HepG2 (cell line): ENCODE measurements at regions not wholly inside any gene's neighbourhood (a gene's known extent, or its start where the extent isn't known, plus 50 kb on each side); places are given as distances from the start of the nearest gene placed in this dataset.

Experiments used
- ATAC-seq: fragments of 200-7000 bp; cut with Tn5 transposase; 3 replicates; pipeline ENCODE4 v1.9.1; 2020; ENCODE audit warnings: mild to moderate bottlenecking, moderate library complexity
- BruUV-seq: library from RNA; stranded (reverse); fragments of 400-500 nt; replicated peaks from 2 replicates; lab custom pipeline; 2021; lab: Mats Ljungman, UMichigan
- CTCF ChIA-PET: fragments of 300-600 bp; formaldehyde crosslinking; extraction: SDS; loops from one replicate; lab custom pipeline; 2021; ENCODE audit warnings: low total read pairs, inconsistent platforms, low intra/inter-chr PET ratio; lab: Yijun Ruan, JAX
- POLR2A ChIA-PET: fragments of 350-600 bp; sonication (Branson Sonifier 250); formaldehyde crosslinking; loops from one replicate; lab custom pipeline; 2020; ENCODE audit warnings: antibody characterized with exemption, inconsistent platforms; lab: Yijun Ruan, JAX
- DNase-seq: peaks from one replicate; pipeline ENCODE4 v3.0.0-alpha.2; 2015; ENCODE audit warnings: low spot score
- FAIRE-seq: peaks from 3 replicates; lab custom pipeline; 2011; peaks lifted over from hg19 to GRCh38; lab: Jason Lieb, UNC
- H2AFZ ChIP-seq: one replicate; pipeline ENCODE4 v1.6.1; 2011; ENCODE audit warnings: low read length, inconsistent platforms
- H3K27ac ChIP-seq: fragments of 300-600 bp; 3 replicates; pipeline ENCODE4 v1.8.0; 2011; ENCODE audit warnings: mixed run types, mild to moderate bottlenecking, mixed read lengths, low read length, inconsistent platforms; ENCODE audit not compliant: insufficient read depth; ENCODE audit errors: extremely low read length
- H3K27me3 ChIP-seq, 2 experiments: fragments of 200-600 bp in 1 of 2; 2 replicates in 1 of 2; 3 replicates in 1 of 2; pipeline versions ENCODE4 v1.6.0 to v1.8.0; 2011; ENCODE audit warnings: low read length in 2 of 2, mild to moderate bottlenecking in 2 of 2, moderate library complexity in 2 of 2, inconsistent platforms in 1 of 2; ENCODE audit not compliant: insufficient read depth in 2 of 2, control insufficient read depth in 1 of 2
- H3K36me3 ChIP-seq, 2 experiments: fragments of 200-600 bp in 1 of 2; replicated peaks in 1 of 2; 2 replicates in 1 of 2; 3 replicates in 1 of 2; pipeline versions ENCODE4 v1.5.1 to v1.8.0; 2011; ENCODE audit warnings: low read length in 2 of 2, inconsistent platforms in 1 of 2; ENCODE audit not compliant: insufficient read depth in 2 of 2, control insufficient read depth in 1 of 2
- H3K4me1 ChIP-seq: 2 replicates; pipeline ENCODE4 v1.5.1; 2012; ENCODE audit warnings: low read length, inconsistent platforms; ENCODE audit not compliant: insufficient read depth
- H3K4me2 ChIP-seq: 2 replicates; pipeline ENCODE4 v1.6.0; 2011; ENCODE audit warnings: low read depth, low read length, inconsistent platforms
- H3K4me3 ChIP-seq, 3 experiments: fragments of 200-600 bp in 1 of 3; sonication (generic), shearing (Covaris generic) in 1 of 3; replicated peaks in 1 of 3; 2 replicates each; pipeline ENCODE4 v1.5.1; 2011 to 2016; ENCODE audit warnings: low read length in 3 of 3, inconsistent platforms in 2 of 3, low read depth in 2 of 3, mild to moderate bottlenecking in 2 of 3, control low read depth in 1 of 3, mixed read lengths in 1 of 3; ENCODE audit not compliant: insufficient read depth in 1 of 3
- H3K79me2 ChIP-seq: one replicate; pipeline ENCODE4 v1.6.1; 2011; ENCODE audit warnings: low read length, inconsistent platforms; ENCODE audit not compliant: insufficient read depth
- H3K9ac ChIP-seq: 2 replicates; pipeline ENCODE4 v1.6.0; 2011; ENCODE audit warnings: mild to moderate bottlenecking, low read depth, low read length, inconsistent platforms; ENCODE audit not compliant: insufficient read depth
- H3K9me3 ChIP-seq: 2 replicates; pipeline ENCODE4 v1.5.1; 2012; ENCODE audit warnings: mild to moderate bottlenecking, low read length
- H4K20me1 ChIP-seq: 2 replicates; pipeline ENCODE4 v1.6.0; 2011; ENCODE audit warnings: inconsistent platforms, mild to moderate bottlenecking, low read length, moderate library complexity; ENCODE audit not compliant: insufficient read depth
- ELF1 ChIP-seq: sonication (generic); formaldehyde crosslinking; IDR thresholded peaks from 2 replicates; pipeline ENCODE4 v1.4.0; 2020; ENCODE audit warnings: missing genetic modification reagents
- HNF4A ChIP-seq: sonication (generic); formaldehyde crosslinking; IDR thresholded peaks from 2 replicates; pipeline ENCODE4 v1.4.0; 2020; ENCODE audit warnings: missing genetic modification reagents
- SIN3A ChIP-seq: IDR thresholded peaks from 2 replicates; pipeline ENCODE4 v1.6.1; 2011; ENCODE audit warnings: low read depth, mild to moderate bottlenecking, control low read depth, low read length, borderline replicate concordance
- SP5 ChIP-seq: IDR thresholded peaks from 2 replicates; pipeline ENCODE4 v1.6.1; 2016; ENCODE audit warnings: low read depth, borderline replicate concordance
- ZFP37 ChIP-seq: sonication (generic); formaldehyde crosslinking; IDR thresholded peaks from 2 replicates; pipeline ENCODE4 v1.4.0; 2020; ENCODE audit warnings: missing genetic modification reagents, borderline replicate concordance
- ZSCAN9 ChIP-seq: IDR thresholded peaks from 2 replicates; pipeline ENCODE4 v1.6.1; 2016; ENCODE audit warnings: borderline replicate concordance
- WGBS: methylation state at CpG from one replicate; pipeline ENCODE4 v1.1.6; 2017; ENCODE audit warnings: low lambda C conversion rate; 5-methylcytosine and 5-hydroxymethylcytosine counted together
- in situ Hi-C: cut with HindIII; loops from 2 replicates; pipeline ENCODE4 v1.10.0; 2017; ENCODE audit warnings: low pct_unique_long_range_greater_than_20kb; ENCODE audit not compliant: extremely low pct_ligation_motif_present
- intact Hi-C: fragments of 100-400 bp; cut with micrococcal nuclease; formaldehyde crosslinking; loops from one replicate; pipeline ENCODE4 v1.10.0; 2022; ENCODE audit not compliant: unreplicated experiment
- TF ChIP-seq, protein P1 (sequence below): IDR thresholded peaks from 2 replicates; pipeline ENCODE4 v1.6.1; 2012; ENCODE audit warnings: low read length, improper control_type of control experiment

DNA sequence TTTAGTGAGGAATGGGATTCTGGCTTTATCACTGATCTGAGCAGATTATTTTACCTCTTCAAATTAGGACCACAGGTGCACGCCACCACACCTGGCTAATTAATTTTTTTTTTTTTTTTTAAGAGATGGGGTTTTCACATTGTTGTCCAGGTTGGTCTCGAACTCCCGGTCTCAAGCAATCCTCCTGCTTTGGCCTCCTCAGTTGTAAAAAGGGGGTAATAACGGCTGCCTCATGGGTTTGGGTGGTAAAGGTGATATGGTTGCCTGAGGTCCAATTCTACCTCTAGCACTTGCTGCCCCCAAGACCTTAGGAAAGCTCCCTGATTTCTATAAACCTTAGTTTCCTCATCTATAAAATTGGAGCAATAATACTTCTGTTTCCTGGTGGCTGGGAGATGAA is 130.7 kb upstream of the HS3ST2 start:
- Histone ChIP-seq H3K4me3 (no peak overlapping the region), H4K20me1 (no peaks in the 10 kb centered on the region), H3K9me3 (peaks cover 9% of the 10 kb centered on the region), H2AFZ (no peak overlapping the region), H3K27me3 (peaks cover 0 to 7% of the 10 kb centered on the region in 2 experiments; a peak in 1 of 5 replicates), H3K4me1 (peaks cover 5% of the 10 kb centered on the region), H3K9ac (no peak overlapping the region), H3K36me3 (no peaks in the 10 kb centered on the region), H3K27ac (no peak overlapping the region), H3K4me2 (no peak overlapping the region), H3K79me2 (no peaks in the 10 kb centered on the region)
- in situ Hi-C loops (no loop called here), intact Hi-C loops (no loop called here)
- POLR2A ChIA-PET = no interaction called here
- FAIRE-seq (no peak), DNase-seq (no peak), ATAC-seq (no peak)
- TF ChIP-seq SP5 (CRISPR knock-in tag) = no peak
- no peak for TF ChIP-seq ZFP37 (CRISPR knock-in tag)
- TF ChIP-seq ZSCAN9 (CRISPR knock-in tag) = no peak
- no peak for TF ChIP-seq HNF4A (CRISPR knock-in tag)
- TF ChIP-seq ELF1 (CRISPR knock-in tag) = no peak
- TF ChIP-seq, protein P1, sequence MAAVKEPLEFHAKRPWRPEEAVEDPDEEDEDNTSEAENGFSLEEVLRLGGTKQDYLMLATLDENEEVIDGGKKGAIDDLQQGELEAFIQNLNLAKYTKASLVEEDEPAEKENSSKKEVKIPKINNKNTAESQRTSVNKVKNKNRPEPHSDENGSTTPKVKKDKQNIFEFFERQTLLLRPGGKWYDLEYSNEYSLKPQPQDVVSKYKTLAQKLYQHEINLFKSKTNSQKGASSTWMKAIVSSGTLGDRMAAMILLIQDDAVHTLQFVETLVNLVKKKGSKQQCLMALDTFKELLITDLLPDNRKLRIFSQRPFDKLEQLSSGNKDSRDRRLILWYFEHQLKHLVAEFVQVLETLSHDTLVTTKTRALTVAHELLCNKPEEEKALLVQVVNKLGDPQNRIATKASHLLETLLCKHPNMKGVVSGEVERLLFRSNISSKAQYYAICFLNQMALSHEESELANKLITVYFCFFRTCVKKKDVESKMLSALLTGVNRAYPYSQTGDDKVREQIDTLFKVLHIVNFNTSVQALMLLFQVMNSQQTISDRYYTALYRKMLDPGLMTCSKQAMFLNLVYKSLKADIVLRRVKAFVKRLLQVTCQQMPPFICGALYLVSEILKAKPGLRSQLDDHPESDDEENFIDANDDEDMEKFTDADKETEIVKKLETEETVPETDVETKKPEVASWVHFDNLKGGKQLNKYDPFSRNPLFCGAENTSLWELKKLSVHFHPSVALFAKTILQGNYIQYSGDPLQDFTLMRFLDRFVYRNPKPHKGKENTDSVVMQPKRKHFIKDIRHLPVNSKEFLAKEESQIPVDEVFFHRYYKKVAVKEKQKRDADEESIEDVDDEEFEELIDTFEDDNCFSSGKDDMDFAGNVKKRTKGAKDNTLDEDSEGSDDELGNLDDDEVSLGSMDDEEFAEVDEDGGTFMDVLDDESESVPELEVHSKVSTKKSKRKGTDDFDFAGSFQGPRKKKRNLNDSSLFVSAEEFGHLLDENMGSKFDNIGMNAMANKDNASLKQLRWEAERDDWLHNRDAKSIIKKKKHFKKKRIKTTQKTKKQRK = no peak
- TF ChIP-seq SIN3A = no peak
- WGBS = 3% methylated on average over 4 of the region's 4 CpGs
- no TSS peak for BruUV-seq
- CTCF ChIA-PET = no interaction called here
